ENCODE measurements at regions not wholly inside any gene's neighbourhood (a gene's known extent, or its start where the extent isn't known, plus 50 kb on each side); places are given as distances from the start of the nearest gene placed in this dataset.

DNA sequence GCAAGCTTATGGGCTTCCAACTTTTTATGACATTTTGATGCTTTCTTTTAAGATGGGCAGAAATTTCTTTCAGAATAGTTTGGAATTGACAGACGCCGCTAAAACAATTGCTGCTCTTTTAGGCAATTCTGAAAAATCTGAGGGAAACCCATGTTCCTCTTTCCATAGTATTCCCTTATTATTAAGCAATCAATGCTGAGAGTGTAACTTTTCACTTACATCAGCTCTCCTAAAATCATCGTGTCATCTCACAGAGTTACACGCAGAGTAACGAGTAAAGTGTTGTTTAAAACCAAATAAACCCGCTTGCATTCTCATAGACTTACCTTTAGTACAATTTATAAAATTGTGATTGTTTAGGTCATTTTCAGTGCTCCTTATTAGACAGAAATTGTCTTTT is 150.6 kb downstream of the MAF start:
- 84 to 87% methylated on average over 6 of the region's 6 CpGs for WGBS, 2 donors
- H3K27me3 ChIP-seq = no peaks in the 10 kb centered on the region
- H3K9me3 ChIP-seq = no peaks in the 10 kb centered on the region
- H3K36me3 ChIP-seq = no peaks in the 10 kb centered on the region
- TF ChIP-seq EP300 (IDR thresholded peaks at IDR 0.05) (no peak), POLR2A (IDR thresholded peaks at IDR 0.05) (no peak), POLR2AphosphoS5 (IDR thresholded peaks at IDR 0.05) (no peak)
- TF ChIP-seq, protein P1, sequence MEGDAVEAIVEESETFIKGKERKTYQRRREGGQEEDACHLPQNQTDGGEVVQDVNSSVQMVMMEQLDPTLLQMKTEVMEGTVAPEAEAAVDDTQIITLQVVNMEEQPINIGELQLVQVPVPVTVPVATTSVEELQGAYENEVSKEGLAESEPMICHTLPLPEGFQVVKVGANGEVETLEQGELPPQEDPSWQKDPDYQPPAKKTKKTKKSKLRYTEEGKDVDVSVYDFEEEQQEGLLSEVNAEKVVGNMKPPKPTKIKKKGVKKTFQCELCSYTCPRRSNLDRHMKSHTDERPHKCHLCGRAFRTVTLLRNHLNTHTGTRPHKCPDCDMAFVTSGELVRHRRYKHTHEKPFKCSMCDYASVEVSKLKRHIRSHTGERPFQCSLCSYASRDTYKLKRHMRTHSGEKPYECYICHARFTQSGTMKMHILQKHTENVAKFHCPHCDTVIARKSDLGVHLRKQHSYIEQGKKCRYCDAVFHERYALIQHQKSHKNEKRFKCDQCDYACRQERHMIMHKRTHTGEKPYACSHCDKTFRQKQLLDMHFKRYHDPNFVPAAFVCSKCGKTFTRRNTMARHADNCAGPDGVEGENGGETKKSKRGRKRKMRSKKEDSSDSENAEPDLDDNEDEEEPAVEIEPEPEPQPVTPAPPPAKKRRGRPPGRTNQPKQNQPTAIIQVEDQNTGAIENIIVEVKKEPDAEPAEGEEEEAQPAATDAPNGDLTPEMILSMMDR (IDR thresholded peaks at IDR 0.05) = no peak
- no peak for DNase-seq
- H3K27ac ChIP-seq = no peak overlapping the region
- no peak overlapping the region for H3K4me3 ChIP-seq
- peak in 1 of 2 donors; percentile 61 for ATAC-seq (ENCODE audit: low FRiP score in 2 of 2)
- peaks cover 0 to 6% (median 2%) of the 10 kb centered on the region in 4 donors for H3K4me1 ChIP-seq

DNA sequence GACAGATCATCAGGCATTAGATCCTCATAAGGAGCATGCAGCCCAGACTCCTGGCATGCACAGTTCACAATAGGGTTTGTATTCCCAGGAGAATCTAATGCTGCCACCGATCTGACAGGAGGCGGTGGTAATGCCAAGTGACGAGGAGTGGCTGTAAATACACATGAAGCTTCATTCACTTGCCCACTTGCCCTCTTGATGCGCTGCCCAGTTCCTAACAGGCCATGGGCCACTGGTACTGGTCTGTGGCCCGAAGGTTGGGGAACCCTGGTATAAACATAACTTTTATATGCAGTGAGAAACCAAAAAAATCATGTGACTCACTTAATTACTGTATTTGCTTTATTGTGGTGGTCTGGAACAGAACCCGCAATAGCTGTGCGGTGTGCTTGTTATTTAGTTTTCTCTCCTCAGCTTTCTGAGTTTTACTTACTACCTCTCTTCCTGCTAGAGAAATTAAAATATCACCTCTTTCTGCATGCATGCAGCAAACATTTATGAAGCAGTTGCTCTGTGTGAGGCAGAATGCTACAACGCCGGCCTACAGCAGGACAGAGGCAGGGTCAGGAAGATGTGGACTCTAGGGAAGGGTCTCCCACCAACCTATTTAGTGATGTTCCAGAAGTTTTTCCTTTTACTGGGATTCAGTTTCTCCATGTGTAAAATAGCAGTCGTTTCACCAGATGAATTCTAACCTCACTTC is 151.3 kb downstream of the MAF start:
- Histone ChIP-seq H3K27me3 (no peaks in the 10 kb centered on the region), H3K4me3 (no peak overlapping the region), H3K36me3 (no peaks in the 10 kb centered on the region), H3K27ac (no peak overlapping the region), H3K9me3 (no peaks in the 10 kb centered on the region), H3K4me1 (peaks cover 0 to 6% (median 2%) of the 10 kb centered on the region in 4 donors)
- TF ChIP-seq POLR2A (IDR thresholded peaks at IDR 0.05) (no peak), EP300 (IDR thresholded peaks at IDR 0.05) (no peak), POLR2AphosphoS5 (IDR thresholded peaks at IDR 0.05) (no peak)
- TF ChIP-seq, protein P1 (IDR thresholded peaks at IDR 0.05) = no peak
- 91 to 92% methylated on average over 10 of the region's 10 CpGs for WGBS, 2 donors
- DNase-seq = no peak
- no peak for ATAC-seq (ENCODE audit: low FRiP score in 2 of 2)

DNA sequence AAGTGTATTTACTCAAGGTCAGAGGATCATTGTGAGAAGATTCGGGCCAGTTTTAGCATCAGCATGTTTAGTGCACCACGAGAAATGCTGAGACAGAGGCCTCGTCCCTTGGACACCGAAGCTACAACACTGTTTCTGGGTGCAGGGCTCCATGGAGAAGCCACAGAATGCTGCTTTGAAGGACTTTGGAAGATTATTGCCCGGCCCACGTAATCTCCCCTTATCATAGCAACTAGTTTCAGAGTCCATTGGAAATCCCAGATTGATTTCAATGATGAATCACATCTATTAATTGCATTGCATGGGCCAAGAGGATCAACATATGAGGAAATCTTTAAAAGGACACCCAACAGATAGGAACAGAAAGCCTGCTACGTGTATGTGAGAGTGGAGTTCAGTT is 156.0 kb downstream of the MAF start:
- no peak overlapping the region for H3K27ac ChIP-seq
- H3K9me3 ChIP-seq = no peaks in the 10 kb centered on the region
- no peaks in the 10 kb centered on the region for H3K36me3 ChIP-seq
- TF ChIP-seq EP300 (IDR thresholded peaks at IDR 0.05) (no peak), POLR2A (IDR thresholded peaks at IDR 0.05) (no peak), POLR2AphosphoS5 (IDR thresholded peaks at IDR 0.05) (no peak)
- TF ChIP-seq, protein P1 (IDR thresholded peaks at IDR 0.05) = no peak
- H3K4me1 ChIP-seq = peaks cover 0 to 4% (median 0%) of the 10 kb centered on the region in 4 donors
- DNase-seq = no peak
- no peaks in the 10 kb centered on the region for H3K27me3 ChIP-seq
- ATAC-seq (ENCODE audit: low FRiP score in 2 of 2) = no peak
- H3K4me3 ChIP-seq = no peak overlapping the region
- 91 to 94% methylated on average over 7 of the region's 7 CpGs for WGBS, 2 donors

DNA sequence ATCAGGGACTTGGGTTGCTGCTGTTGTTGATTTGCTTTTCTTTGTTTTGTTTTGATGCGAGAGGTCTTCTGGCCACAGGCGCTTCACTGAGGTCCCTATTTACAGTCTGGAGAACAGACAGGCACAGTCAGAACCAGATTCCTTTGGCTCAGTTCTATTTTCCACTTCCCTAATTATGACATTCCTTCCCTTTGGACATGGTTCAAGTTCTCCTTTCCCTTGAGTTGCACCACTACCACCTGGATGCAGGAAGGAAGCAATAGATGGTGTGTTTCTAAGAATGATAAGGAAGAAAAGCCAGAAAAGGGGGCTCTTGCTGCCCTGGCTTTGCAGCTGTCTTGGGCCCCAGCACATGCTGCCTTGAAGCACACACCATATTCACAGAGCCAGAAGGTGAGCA is 160.6 kb downstream of the MAF start:
- TF ChIP-seq POLR2A (IDR thresholded peaks at IDR 0.05) (no peak), POLR2AphosphoS5 (IDR thresholded peaks at IDR 0.05) (no peak), EP300 (IDR thresholded peaks at IDR 0.05) (no peak)
- TF ChIP-seq, protein P1 (IDR thresholded peaks at IDR 0.05) = no peak
- no peak overlapping the region for H3K4me3 ChIP-seq
- no peaks in the 10 kb centered on the region for H3K27me3 ChIP-seq
- DNase-seq (no peak), ATAC-seq (ENCODE audit: low FRiP score in 2 of 2) (no peak)
- peaks cover 5 to 21% (median 12%) of the 10 kb centered on the region in 4 donors for H3K4me1 ChIP-seq
- 68 to 72% methylated on average over 2 of the region's 2 CpGs for WGBS, 2 donors
- H3K27ac ChIP-seq = no peak overlapping the region
- H3K9me3 ChIP-seq = no peaks in the 10 kb centered on the region
- H3K36me3 ChIP-seq = no peaks in the 10 kb centered on the region

All from upper lobe of left lung (tissue), 6 donors.